EL (cell line): ENCODE measurements at regions not wholly inside any gene's neighbourhood (a gene's known extent, or its start where the extent isn't known, plus 50 kb on each side); places are given as distances from the start of the nearest gene placed in this dataset.
"Not testable (repeated sequence)": the region's sequence is repeated elsewhere in the genome, so short reads cannot be mapped to it uniquely, and the experiment has no call there.

Experiments
- DNase-seq: peaks from one replicate; pipeline ENCODE4 v3.0.0-alpha.2; 2016

DNA sequence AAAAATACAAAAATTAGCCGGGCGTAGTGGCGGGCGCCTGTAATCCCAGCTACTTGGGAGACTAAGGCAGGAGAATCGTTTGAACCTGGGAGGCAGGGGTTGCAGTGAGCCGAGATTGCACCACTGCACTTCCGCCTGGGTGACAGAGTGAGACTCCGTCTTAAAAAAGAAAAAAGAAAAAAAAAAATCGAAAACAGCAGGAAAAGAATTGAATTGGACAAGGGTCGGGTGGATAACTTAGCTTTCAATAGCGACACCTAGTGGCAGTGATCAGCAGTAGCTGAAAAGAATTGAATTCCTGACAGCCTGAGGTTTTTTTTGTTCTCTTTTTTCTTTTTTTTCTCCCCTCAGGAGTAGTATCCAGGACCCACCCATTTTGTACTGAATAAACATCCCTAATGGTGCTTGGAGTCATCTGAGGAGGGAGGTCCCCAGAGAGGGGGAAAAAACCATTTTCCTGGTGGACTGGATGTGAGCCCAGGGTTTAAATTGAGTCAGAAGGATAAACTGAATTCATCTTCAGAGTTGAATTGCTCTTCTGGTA, 55.1 kb downstream of the CYCS start:
- DNase-seq: peak; percentile 81

DNA sequence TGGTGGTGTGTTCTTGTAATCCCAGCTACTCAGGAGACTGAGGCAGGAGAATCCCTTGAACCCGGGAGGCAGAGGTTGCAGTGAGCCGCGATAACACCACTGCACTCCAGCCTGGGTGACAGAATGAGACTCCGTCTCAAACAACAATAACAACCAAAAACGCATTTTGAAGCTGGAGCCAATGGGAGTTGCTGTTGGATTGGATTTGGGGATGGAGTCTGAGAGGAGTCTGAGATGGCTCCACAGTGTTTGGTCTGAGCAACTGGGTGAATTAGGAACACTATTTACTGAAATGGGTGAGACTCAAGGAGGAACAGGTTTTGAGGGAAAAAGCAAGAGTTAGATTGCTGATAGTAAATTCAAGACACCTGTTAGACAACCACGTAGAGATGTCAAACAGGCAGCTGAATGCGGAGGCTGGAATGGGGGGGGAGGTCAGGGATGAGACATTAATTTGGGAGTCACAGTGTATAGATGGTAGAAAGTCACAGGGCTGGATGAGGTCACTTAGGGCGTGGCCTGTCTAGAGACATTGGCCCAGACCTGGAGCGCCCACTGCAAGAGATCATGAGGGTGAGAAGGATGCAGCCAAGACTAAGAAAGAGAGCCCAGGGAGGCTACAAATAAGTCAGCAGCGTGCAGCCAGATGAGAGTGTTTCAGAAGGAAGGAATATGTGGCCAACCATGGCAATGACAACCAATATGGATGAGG, 56.4 kb downstream of the CYCS start:
- DNase-seq: peak; percentile 22

DNA sequence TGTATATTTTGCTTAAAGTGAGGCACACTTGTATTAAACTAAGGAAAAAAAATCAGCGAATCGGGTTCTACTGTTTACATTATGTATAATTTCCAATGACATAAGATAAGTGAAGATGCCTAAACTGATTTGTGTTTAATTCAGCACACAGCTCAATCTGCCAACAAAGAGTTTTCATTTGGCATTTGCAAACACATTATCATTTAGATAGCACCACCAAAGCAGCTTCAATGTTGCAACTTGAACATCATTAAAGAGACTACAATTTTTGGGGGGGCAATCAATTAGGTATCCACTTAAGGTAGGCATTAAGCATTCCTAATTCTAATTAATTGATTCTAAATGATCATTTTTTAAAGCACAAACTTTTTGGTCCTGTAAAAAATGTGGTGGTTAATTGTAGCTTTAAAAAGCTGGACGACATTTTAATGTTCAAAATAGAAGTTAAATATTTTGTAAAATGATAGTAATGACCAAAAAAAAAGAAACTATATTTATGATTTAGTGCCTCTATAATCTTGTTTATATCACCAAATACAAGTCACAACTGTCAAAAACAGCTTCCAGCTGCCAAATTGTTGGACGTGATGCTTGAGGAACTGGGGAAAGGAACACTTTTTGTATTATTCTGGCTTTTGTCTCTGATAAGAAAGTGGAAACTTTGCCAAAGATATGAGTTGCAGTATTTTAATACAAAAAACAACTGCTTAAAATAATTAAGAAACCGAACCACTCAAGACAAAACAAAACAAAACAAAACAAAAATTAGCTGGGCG, 57.1 kb downstream of the CYCS start:
- no peak for DNase-seq

DNA sequence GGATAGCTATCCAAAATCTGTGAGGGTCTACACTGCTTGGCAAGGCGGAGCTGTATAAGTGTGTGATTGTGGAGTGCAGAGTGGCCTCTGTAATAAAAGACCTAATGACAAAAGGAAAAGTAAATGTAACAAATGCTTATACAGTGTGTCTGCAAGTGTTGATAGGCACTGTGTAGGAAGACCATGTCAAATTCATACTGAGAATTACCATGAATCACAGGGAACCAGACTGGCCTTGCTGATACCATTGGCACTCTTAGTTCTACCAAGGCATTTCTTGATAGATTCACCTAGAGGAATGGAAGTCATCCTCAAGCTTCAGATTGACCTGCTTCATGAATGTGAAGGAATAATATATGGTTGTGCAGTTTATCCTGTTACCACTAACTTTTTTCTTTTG, 58.8 kb downstream of the CYCS start:
- DNase-seq: no peak

DNA sequence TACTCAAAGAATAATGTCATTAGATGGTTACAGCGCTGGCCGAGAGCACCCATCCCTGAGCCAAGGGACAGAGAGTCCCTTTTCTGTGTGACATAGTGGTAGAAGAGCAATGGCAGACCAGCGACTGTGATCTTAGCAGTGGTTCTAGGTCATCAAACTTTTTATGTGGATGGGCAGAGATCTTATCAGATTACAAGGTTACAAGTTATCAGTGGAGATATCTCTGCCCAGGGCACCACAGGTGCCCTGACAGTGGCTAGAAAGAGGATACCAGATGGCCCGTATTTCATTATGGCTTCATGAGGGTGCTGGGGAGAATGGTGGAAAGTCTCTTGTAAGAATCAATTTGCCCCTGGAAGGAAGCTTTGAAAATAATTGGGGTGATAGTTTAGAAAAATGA, 62.7 kb downstream of the CYCS start:
- no peak for DNase-seq

DNA sequence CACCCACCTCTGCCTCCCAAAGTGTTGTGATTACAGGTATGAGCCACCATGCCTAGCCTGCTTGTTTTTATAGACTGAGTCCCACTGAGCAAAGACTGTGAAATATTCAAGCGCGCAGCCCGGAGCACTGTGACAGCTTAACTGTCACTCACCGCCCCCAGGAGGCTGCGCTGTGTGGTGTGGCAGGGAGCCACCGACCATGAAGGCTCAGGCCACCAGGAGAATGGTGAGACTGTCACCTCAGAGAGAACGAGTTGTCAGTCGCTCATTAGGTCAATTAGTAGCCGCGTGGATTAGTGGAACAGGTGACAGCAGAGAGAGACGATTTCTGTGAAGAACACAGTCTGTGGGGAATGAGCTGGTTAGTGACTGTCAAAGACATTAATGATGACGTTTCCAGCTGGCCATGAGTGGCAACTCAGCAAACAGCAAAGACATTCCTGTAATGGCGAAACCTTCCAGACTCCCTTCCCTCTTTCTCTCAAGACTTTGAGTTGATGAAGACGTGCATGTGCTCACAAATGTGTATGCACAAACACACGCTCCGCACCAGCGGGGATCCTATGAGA, 64.5 kb downstream of the CYCS start:
- no peak for DNase-seq

DNA sequence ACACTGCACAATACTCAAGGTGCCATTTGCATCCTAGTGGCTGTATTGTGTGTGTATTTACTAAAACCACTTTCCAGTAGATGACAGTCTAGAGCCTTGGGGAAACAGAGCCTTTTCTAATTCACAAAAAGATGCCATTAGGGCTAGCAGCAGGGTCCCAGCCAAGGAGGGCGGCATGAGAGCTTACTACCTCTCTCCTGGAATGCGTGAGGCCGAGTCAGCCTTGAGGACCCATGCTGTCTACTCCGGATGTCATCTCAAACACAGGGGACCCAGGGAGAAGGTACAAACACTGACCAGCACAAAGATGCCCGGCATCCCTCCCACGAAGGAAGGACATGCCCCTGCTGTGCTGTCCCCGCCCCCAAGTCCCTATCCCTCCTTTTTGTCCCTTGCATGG, 65.5 kb downstream of the CYCS start:
- no peak for DNase-seq

DNA sequence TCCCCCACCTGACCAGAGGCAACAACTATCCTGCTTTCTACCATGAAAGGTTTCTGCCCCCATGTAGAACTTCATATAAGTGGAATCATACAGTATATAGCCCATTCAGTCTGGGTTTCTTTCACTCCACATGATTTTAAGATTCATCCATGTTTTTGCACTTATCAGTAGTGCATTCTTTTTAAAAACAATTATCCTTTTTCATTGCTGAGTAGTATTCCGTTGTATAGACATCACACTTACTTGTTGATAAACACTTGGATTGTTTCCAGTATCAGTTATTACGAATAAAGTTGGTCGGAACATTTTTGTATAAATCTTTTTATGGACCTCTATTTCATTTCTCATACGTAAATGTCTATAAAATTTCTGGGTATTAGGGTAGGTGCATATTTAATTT, 68.7 kb downstream of the CYCS start:
- DNase-seq: no peak

DNA sequence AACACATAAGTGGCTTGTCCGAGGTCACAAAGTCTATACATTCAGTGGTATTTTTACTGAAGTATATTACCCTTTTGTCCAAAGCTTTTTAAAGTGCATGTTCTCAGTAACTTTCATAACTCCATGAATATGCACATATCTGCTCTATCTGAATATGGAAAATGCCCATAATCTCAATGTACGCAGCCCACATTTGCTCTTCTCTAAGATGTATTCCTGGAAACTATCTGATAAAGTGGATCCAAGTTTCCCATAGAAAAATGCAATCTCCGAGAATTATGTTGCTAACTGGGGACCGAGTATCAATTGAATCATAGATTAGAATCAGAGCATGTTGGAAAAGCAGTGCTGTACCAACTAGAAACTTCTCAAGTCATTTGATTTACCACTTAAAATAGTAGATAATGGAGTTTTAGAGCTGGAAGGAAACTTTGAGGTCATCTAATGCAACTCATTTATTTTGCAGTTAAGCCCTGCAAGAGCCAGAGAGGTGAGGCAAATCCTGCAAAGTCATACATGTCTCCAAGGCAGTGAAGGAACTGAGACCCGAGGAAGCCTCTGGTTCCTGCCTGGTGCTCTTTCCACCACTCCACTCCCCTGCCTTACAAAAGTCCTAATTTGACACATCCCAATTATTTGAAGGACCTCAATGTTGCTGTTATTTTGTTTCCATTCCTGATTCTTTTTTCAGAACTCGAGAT, 69.4 kb downstream of the CYCS start:
- DNase-seq: no peak

DNA sequence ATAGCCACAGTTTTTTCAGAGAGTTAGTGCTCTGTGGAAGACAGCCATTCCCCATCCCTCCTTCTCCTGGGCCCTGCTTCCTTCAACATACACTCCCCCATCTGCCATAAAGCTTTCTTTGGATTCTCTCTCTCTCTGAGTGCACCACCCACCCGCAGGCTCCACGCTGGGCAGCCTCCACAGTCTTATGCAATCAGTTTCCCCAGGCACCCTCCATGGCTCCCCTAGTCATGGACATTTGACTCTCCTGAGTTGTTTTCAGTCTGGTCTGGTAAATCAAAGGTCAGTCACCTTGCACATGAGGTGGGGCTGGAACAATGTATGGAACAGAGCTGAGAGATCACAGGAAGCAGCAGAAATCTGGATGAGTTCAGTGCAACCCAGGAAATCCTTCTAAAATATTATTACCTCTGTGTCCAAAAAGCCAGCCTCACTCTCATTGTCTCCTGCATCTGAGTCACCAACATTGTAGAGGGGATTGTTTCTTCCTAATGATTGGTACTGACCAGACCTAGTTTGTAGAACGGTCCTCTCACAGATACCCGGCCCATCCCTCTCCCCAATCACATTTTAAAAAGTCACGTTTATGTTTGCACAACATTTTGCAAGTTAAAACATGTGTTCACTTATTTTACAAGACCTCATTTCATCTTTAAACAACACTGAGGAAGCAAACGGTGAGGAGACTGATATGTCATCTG, 70.1 kb downstream of the CYCS start:
- no peak for DNase-seq

DNA sequence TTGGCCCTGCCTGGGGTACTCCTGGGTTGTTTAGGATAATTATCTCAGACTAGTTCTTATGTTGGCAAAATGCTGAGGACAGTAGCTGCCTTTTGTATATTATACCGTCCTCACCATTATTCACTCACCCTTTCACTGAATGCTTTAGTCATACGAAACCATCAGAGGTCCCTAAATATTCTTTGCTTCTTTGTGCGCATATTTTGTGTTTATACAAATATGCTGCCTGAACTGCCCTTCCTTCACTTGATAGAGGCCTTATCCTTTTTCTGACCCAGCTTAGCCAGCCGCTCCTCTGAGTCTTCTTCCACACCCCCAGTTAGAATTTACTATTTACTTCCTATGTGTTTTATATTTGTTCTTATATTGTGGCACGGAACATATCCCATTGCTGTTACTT, 70.2 kb upstream of the OSBPL3 start:
- no peak for DNase-seq

DNA sequence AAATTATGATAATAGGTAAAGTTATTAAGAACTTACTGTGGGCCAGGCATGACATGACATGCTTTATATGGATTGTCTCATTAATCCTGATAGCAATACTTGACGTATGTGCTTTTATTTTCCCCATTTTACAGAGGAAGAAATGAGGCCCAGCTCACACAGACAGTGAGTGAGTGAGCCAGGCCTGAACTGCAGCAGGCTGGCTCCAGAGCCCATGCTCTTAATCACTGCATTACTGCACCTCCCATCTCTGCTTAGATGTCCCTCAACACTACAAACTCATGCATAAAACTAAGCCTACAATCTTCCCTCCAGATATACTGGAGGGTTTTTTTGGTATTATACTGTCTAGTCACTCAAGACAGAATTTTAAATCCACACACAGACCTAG, 68.5 kb upstream of the OSBPL3 start:
- no peak for DNase-seq

DNA sequence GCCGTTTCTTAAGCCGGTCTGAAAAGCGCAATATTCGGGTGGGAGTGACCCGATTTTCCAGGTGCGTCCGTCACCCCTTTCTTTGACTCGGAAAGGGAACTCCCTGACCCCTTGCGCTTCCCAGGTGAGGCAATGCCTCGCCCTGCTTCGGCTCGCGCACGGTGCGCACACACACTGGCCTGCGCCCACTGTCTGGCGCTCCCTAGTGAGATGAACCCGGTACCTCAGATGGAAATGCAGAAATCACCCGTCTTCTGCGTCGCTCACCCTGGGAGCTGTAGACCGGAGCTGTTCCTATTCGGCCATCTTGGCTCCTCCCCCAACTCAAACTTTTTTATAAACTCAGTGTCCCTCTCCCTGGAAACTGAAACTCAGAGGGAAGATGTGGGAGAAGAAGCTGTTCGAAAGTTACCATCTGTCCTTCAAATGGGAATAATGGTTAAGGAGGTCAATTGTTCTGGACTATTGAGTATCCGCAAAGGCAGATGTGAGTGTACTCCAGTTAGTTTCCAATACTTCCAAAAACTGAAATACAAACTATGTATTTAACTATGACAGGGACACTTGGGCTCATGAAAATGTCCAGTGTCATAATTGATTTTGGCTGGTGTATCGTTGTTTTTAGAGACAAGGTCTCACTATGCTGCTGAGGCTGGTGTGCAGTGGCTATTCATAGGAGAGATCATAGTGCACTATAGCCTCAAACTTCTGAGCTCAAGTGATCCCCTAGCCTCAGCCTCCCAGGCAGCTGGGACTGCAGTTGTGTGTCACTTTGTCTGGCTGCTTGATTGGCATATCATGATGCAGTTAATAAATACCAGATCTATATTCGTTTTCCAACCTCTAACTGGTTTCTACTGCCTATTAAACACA, 67.8 kb upstream of the OSBPL3 start:
- not testable (repeated sequence) for DNase-seq

DNA sequence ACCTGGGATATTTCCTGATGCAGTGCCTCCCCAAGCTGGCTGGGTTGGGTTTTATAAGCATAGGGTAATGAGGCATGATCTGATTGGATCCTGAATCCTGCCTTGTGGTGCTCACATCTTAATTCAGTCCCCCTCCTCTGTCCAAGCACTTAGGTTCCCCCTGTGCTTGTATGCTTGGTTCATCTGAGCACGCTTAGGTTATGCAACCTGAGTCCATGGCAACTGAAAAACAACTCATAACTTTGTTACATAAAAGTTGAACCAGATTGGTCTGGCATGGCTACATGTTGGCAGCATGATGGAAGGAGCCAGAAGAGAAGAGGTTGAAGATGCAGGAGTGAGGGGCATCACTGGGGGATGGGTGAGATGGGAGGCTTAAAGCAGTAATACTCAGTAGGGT, 57.3 kb upstream of the OSBPL3 start:
- DNase-seq: no peak

DNA sequence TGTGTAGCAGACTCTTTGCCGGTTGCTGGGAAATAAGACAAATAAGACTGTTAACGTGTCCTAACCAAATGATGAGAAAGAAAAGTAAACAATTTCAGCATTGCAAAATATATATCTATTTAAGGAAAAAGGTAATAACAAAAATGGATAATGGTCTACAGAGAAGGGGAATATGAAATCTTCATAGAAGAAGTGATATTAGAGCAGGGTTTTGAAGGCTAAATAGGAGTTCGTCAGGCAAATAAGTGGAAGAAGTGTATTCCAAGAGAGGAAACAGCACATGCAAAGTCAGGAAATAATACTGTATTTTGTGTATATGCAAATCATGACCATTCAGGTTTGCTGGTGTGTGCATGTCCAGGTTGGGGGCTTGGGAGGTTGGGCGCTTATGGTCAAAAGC, 55.3 kb upstream of the OSBPL3 start:
- no peak for DNase-seq

DNA sequence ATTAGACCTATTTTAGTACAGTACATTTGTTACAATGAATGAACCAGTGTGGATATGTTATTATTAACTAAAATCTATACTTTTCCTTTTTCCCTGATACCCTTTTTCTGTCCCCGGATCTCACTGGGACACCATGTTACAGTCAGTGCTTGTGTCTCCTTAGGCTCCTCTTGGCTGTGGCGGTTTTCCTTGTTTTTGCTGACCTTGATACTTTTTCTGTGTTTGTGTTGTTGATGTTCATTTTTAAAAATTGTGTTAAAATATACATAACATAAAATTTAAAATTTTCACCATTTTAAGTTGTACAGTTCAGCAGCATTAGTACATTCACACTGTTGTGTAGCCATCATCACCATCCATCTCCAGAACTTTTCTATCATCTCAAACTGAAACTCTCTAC, 54.2 kb upstream of the OSBPL3 start:
- DNase-seq: no peak

DNA sequence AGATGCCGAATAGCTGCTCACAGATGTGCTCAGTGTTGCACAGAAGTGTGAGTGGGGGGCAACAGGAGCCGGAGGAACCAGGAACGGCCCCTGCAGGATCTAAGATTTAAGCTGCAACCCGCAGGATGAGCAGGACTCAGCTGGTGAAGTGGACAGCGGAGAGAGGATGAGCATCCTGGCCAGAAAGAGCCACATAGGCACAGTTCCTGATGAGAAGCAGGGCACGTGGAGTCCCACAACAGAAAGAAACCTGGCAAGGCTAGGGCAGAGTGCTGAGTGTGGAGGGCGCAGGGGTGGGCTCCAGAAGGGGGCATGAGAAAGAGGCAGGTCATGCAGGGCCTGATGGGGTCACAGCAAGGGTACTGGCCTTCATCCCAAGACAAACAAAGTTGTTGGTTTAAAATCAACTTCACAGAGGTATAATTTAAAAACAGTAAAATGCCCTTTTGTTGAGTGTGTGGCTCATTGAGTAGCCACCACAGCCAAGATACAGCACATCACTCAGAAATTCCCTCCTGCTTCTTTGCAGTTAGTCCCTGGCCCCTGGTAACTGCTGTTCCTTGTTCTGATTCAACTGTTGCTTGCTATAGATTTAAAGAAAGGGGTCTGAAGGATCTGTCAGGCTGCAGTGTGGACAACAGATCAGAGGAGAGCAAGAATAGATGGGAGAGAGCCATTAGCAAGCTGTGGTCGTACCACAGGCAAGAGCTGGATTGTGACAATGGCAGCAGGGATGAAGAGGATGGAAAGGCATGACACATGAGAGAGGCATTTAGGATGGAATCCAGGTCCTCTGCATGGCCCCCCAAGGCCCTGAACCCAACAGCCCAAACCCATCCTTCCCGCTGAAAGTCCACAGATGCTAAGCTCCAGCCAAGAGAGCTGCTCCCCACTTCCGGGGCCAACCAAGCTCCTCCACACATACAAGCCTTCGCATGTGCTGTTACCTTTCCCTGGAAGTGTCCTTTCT, 53.1 kb upstream of the OSBPL3 start:
- peak; percentile 65 for DNase-seq

DNA sequence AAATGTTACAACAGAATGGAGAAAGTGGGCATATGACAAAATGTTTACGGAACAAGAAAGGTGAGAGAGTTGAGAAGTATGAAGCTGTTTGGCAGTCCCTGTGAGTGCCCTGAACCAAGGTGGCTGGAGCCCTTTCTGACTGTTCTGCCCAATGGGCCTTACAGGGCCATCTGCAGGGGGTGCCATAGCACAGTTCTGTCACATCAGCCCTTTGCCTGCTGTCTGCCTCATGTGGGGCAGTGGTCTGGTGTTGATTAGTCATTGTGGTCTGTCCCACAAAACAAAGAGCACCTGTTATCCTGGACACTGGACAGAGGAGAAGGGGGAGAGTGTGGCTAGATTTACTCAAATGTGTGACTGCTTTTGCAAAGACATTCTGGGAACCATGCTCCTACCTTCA, 51.5 kb upstream of the OSBPL3 start:
- no peak for DNase-seq

DNA sequence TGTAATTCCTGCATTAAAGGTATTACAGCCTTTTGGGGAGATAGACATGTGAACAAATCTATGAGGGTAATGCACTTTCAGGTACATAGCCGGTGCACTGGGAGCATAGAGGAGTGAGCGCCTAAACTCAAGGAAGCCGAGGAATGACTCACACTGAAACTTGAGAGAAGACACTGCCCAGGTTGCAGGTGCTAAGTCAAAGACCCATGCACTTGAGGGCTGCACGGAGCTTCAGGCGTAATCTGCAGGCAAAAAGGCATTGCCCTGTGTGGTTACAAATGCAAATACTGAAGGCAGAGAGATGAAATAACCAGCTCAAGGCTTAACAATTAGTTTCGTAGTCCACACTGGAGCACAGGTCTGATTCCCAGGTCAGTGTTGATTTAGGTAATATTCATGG, 51.0 kb upstream of the OSBPL3 start:
- no peak for DNase-seq
